OCI-LY3 (cell line): ENCODE measurements at regions not wholly inside any gene's neighbourhood (a gene's known extent, or its start where the extent isn't known, plus 50 kb on each side); places are given as distances from the start of the nearest gene placed in this dataset.

Experiments used
- EZH2phosphoT487 ChIP-seq: fragments of 200-600 bp; shearing (Covaris generic); IDR thresholded peaks from 2 replicates; pipeline ENCODE4 v1.6.1; 2018; ENCODE audit warnings: antibody characterized with exemption, mixed run types, low read depth
- TF ChIP-seq, protein P1 (sequence below): fragments of 200-600, 300-600 bp; sonication (generic); IDR thresholded peaks from 2 replicates; pipeline ENCODE4 v1.5.1; 2014; ENCODE audit warnings: antibody characterized with exemption, low read length, low read depth

DNA sequence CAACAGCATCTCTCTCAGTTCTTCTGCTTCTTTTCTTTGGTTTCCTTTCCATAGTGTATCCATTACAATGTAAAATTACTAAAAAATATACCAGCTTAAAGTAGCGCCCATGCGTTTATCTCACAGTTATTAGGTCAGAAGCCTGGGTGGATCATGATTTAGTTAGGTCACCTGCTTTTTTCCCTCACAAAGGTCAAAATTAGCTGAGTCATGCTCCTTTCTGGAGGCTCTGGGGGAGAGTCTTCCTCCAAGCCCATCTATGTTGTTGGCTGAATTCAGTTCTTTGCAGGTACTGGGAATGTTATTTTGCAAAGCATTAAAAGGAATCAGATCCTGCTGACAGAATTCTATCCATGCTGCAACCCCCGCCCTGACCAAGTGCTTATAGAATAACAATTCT, 101.6 kb upstream of the TMEM132C start:
- TF ChIP-seq, protein P1, sequence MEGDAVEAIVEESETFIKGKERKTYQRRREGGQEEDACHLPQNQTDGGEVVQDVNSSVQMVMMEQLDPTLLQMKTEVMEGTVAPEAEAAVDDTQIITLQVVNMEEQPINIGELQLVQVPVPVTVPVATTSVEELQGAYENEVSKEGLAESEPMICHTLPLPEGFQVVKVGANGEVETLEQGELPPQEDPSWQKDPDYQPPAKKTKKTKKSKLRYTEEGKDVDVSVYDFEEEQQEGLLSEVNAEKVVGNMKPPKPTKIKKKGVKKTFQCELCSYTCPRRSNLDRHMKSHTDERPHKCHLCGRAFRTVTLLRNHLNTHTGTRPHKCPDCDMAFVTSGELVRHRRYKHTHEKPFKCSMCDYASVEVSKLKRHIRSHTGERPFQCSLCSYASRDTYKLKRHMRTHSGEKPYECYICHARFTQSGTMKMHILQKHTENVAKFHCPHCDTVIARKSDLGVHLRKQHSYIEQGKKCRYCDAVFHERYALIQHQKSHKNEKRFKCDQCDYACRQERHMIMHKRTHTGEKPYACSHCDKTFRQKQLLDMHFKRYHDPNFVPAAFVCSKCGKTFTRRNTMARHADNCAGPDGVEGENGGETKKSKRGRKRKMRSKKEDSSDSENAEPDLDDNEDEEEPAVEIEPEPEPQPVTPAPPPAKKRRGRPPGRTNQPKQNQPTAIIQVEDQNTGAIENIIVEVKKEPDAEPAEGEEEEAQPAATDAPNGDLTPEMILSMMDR = no peak
- no peak for TF ChIP-seq EZH2phosphoT487
